H9 (cell line): ENCODE measurements at regions not wholly inside any gene's neighbourhood (a gene's known extent, or its start where the extent isn't known, plus 50 kb on each side); places are given as distances from the start of the nearest gene placed in this dataset.

Experiments used
- DNase-seq: peaks from one replicate; pipeline ENCODE4 v3.0.0-alpha.2; 2017
- H2AFZ ChIP-seq: one replicate; pipeline ENCODE4 v1.6.1; 2013; ENCODE audit warnings: mild to moderate bottlenecking, low read length, control low read depth, moderate library complexity
- H2AK5ac ChIP-seq: 2 replicates; pipeline ENCODE4 v1.6.1; 2013; ENCODE audit warnings: low read length, control low read depth, mixed read lengths; ENCODE audit not compliant: insufficient read length
- H2BK120ac ChIP-seq: one replicate; pipeline ENCODE4 v1.6.1; 2013; ENCODE audit warnings: low read depth, mild to moderate bottlenecking, low read length, control low read depth, inconsistent platforms; ENCODE audit not compliant: poor library complexity, severe bottlenecking
- H2BK12ac ChIP-seq: 2 replicates; pipeline ENCODE4 v1.6.1; 2013; ENCODE audit warnings: low read length, control low read depth, mixed read lengths, low read depth; ENCODE audit not compliant: insufficient read length
- H2BK15ac ChIP-seq: 2 replicates; pipeline ENCODE4 v1.6.1; 2013; ENCODE audit warnings: low read depth, low read length, control low read depth
- H2BK20ac ChIP-seq: one replicate; pipeline ENCODE4 v1.6.1; 2013; ENCODE audit warnings: low read depth, mild to moderate bottlenecking, low read length, control low read depth, inconsistent platforms; ENCODE audit not compliant: poor library complexity, severe bottlenecking
- H2BK5ac ChIP-seq: 2 replicates; pipeline ENCODE4 v1.6.1; 2013; ENCODE audit warnings: low read length, control low read depth, mixed read lengths; ENCODE audit not compliant: insufficient read length
- H3K14ac ChIP-seq: 2 replicates; pipeline ENCODE4 v1.6.1; 2013; ENCODE audit warnings: low read length, control low read depth; ENCODE audit not compliant: insufficient read depth
- H3K18ac ChIP-seq: 2 replicates; pipeline ENCODE4 v1.6.1; 2013; ENCODE audit warnings: low read depth, mild to moderate bottlenecking, mixed read lengths, low read length, control low read depth; ENCODE audit not compliant: insufficient read length
- H3K23ac ChIP-seq: 2 replicates; pipeline ENCODE4 v1.6.1; 2013; ENCODE audit warnings: low read length, control low read depth, mixed read lengths, low read depth; ENCODE audit not compliant: insufficient read length
- H3K23me2 ChIP-seq: 2 replicates; pipeline ENCODE4 v1.6.1; 2013; ENCODE audit warnings: low read depth, mild to moderate bottlenecking, mixed read lengths, low read length, control low read depth; ENCODE audit not compliant: insufficient read length, poor library complexity, severe bottlenecking
- H3K27ac ChIP-seq: 2 replicates; pipeline ENCODE4 v1.5.1; 2013; ENCODE audit warnings: low read length, control low read depth, mixed read lengths, low read depth; ENCODE audit not compliant: insufficient read length
- H3K27me3 ChIP-seq: 2 replicates; pipeline ENCODE4 v1.6.1; 2013; ENCODE audit warnings: low read length, control low read depth, inconsistent platforms; ENCODE audit not compliant: insufficient read depth
- H3K4ac ChIP-seq: 2 replicates; pipeline ENCODE4 v1.6.1; 2013; ENCODE audit warnings: low read depth, mild to moderate bottlenecking, control low read depth, inconsistent platforms, low read length, moderate library complexity
- H3K4me1 ChIP-seq: 2 replicates; pipeline ENCODE4 v1.6.1; 2013; ENCODE audit warnings: low read length, control low read depth, inconsistent platforms; ENCODE audit not compliant: insufficient read depth
- H3K4me2 ChIP-seq: 2 replicates; pipeline ENCODE4 v1.6.1; 2013; ENCODE audit warnings: low read length, control low read depth, mixed read lengths; ENCODE audit not compliant: insufficient read length, insufficient read depth
- H3K56ac ChIP-seq: 2 replicates; pipeline ENCODE4 v1.6.1; 2013; ENCODE audit warnings: low read depth, mild to moderate bottlenecking, mixed read lengths, low read length, control low read depth; ENCODE audit not compliant: insufficient read length
- H3K79me1 ChIP-seq: 2 replicates; pipeline ENCODE4 v1.6.1; 2013; ENCODE audit warnings: low read depth, mild to moderate bottlenecking, moderate library complexity, low read length, control low read depth, inconsistent platforms; ENCODE audit not compliant: insufficient read depth, poor library complexity, severe bottlenecking
- H3K79me2 ChIP-seq: 2 replicates; pipeline ENCODE4 v1.6.1; 2013; ENCODE audit warnings: low read length, control low read depth, inconsistent platforms; ENCODE audit not compliant: insufficient read depth
- H3K9ac ChIP-seq: 2 replicates; pipeline ENCODE4 v1.6.1; 2013; ENCODE audit warnings: low read length, control low read depth, mixed read lengths; ENCODE audit not compliant: insufficient read length; ENCODE audit errors: extremely low read depth
- H3K9me3 ChIP-seq: one replicate; pipeline ENCODE4 v1.6.1; 2013; ENCODE audit warnings: low read depth, low read length, inconsistent platforms; ENCODE audit not compliant: control insufficient read depth
- H3T11ph ChIP-seq: one replicate; pipeline ENCODE4 v1.6.1; 2013; ENCODE audit warnings: mild to moderate bottlenecking, low read length, control low read depth, inconsistent platforms
- H4K20me1 ChIP-seq: one replicate; pipeline ENCODE4 v1.6.1; 2013; ENCODE audit not compliant: control insufficient read depth, insufficient read length, insufficient read depth
- H4K5ac ChIP-seq: 2 replicates; pipeline ENCODE4 v1.6.1; 2013; ENCODE audit warnings: low read depth, mild to moderate bottlenecking, mixed read lengths, low read length, control low read depth; ENCODE audit not compliant: insufficient read length
- H4K8ac ChIP-seq: replicated peaks from 2 replicates; pipeline ENCODE4 v1.6.1; 2013; ENCODE audit warnings: low read length, control low read depth, mixed read lengths, low read depth; ENCODE audit not compliant: insufficient read length
- H4K91ac ChIP-seq: 2 replicates; pipeline ENCODE4 v1.6.1; 2013; ENCODE audit warnings: low read depth, mild to moderate bottlenecking, moderate library complexity, mixed read lengths, low read length, control low read depth; ENCODE audit not compliant: insufficient read length
- H3K27ac Mint-ChIP-seq, 3 experiments: 2 replicates in 2 of 3; 3 replicates in 1 of 3; pipeline ENCODE4 v1.8.0; 2020 to 2021; ENCODE audit warnings: mixed read lengths in 3 of 3, mild to moderate bottlenecking in 1 of 3, moderate library complexity in 1 of 3
- H3K27me3 Mint-ChIP-seq: 2 replicates; pipeline ENCODE4 v1.8.0; 2021; ENCODE audit warnings: low read depth, mild to moderate bottlenecking, moderate library complexity, mixed read lengths
- H3K36me3 Mint-ChIP-seq, 3 experiments: 2 replicates in 2 of 3; 3 replicates in 1 of 3; pipeline ENCODE4 v1.8.0; 2020 to 2021; ENCODE audit warnings: low read depth in 3 of 3, mixed read lengths in 3 of 3; ENCODE audit not compliant: insufficient read depth in 1 of 3
- H3K4me1 Mint-ChIP-seq, 2 experiments: 2 replicates each; pipeline ENCODE4 v1.8.0; 2020; ENCODE audit warnings: mixed read lengths in 2 of 2
- H3K4me3 Mint-ChIP-seq, 2 experiments: 2 replicates in 1 of 2; 3 replicates in 1 of 2; pipeline ENCODE4 v1.8.0; 2020 to 2021; ENCODE audit warnings: mild to moderate bottlenecking in 2 of 2, mixed read lengths in 2 of 2, moderate library complexity in 1 of 2
- H3K9me3 Mint-ChIP-seq, 2 experiments: 2 replicates in 1 of 2; 3 replicates in 1 of 2; pipeline ENCODE4 v1.8.0; 2020; ENCODE audit warnings: mild to moderate bottlenecking in 2 of 2, mixed read lengths in 2 of 2, moderate library complexity in 1 of 2
- WGBS: extraction: QIAGEN DNeasy Blood & Tissue Kit; methylation state at CpG from one replicate; pipeline ENCODE4 v1.1.7; 2013; ENCODE audit warnings: missing lambda C conversion rate, low lambda C conversion rate, mixed read lengths; ENCODE audit not compliant: insufficient read length; ENCODE audit errors: extremely low coverage; 5-methylcytosine and 5-hydroxymethylcytosine counted together
- TF ChIP-seq, protein P1 (sequence below): fragments of 200-600 bp; sonication (generic); conservative IDR thresholded peaks from 3 replicates; pipeline ENCODE4 v1.8.0; 2021; ENCODE audit warnings: antibody characterized with exemption, mild to moderate bottlenecking

DNA sequence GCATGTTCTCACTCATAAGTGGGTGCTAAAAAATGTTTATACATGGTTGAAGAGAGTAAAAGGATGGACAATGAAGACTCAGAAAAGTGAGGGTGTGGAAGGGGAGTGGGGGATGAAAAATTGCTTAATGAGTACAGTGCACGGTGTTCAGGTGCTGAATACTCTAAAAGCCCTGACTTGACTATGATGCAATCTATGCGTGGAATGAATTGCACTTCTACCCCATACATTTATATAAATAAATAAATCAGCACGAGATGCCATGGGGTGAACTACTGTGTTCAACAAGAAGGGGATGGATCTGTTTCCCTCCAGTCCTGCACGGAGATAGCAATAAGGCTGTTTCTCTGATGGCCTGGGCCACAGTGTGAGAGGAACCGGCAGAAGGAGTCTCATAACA lies 254.3 kb upstream of the LYZL1 start:
- Histone ChIP-seq H2BK120ac (no peak overlapping the region), H2BK5ac (no peak overlapping the region), H2AFZ (no peak overlapping the region), H4K20me1 (no peaks in the 10 kb centered on the region), H2BK15ac (no peak overlapping the region), H3K23me2 (no peaks in the 10 kb centered on the region), H4K5ac (no peak overlapping the region), H3K4me1 (no peaks in the 10 kb centered on the region), H3K14ac (no peak overlapping the region), H3K18ac (no peak overlapping the region), H3K23ac (no peak overlapping the region), H3K79me2 (no peaks in the 10 kb centered on the region), H3K4me2 (no peak overlapping the region), H4K91ac (no peak overlapping the region), H3T11ph (no peak overlapping the region), H2BK12ac (no peak overlapping the region), H3K27me3 (no peaks in the 10 kb centered on the region), H4K8ac (no peak overlapping the region), H3K9ac (no peak overlapping the region), H3K56ac (no peak overlapping the region), H2BK20ac (no peak overlapping the region), H3K79me1 (no peaks in the 10 kb centered on the region), H3K27ac (no peak overlapping the region), H3K4ac (no peak overlapping the region), H2AK5ac (no peak overlapping the region), H3K9me3 (no peaks in the 10 kb centered on the region)
- Mint-ChIP-seq H3K9me3 (no peaks in the 10 kb centered on the region), H3K27me3 (no peaks in the 10 kb centered on the region; the same call in 1 of the 2 replicates), H3K4me1 (peaks cover 0 to 5% of the 10 kb centered on the region in 2 experiments; a peak in 3 of 4 replicates), H3K27ac (no peak overlapping the region), H3K4me3 (no peak overlapping the region), H3K36me3 (no peaks in the 10 kb centered on the region; a peak in 2 of 7 replicates)
- TF ChIP-seq, protein P1, sequence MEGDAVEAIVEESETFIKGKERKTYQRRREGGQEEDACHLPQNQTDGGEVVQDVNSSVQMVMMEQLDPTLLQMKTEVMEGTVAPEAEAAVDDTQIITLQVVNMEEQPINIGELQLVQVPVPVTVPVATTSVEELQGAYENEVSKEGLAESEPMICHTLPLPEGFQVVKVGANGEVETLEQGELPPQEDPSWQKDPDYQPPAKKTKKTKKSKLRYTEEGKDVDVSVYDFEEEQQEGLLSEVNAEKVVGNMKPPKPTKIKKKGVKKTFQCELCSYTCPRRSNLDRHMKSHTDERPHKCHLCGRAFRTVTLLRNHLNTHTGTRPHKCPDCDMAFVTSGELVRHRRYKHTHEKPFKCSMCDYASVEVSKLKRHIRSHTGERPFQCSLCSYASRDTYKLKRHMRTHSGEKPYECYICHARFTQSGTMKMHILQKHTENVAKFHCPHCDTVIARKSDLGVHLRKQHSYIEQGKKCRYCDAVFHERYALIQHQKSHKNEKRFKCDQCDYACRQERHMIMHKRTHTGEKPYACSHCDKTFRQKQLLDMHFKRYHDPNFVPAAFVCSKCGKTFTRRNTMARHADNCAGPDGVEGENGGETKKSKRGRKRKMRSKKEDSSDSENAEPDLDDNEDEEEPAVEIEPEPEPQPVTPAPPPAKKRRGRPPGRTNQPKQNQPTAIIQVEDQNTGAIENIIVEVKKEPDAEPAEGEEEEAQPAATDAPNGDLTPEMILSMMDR, result no peak
- no peak for DNase-seq
- WGBS, result no CpG with 5 or more reads among the region's 5 CpGs
